ENCODE measurements at regions not wholly inside any gene's neighbourhood (a gene's known extent, or its start where the extent isn't known, plus 50 kb on each side); places are given as distances from the start of the nearest gene placed in this dataset.

DNA sequence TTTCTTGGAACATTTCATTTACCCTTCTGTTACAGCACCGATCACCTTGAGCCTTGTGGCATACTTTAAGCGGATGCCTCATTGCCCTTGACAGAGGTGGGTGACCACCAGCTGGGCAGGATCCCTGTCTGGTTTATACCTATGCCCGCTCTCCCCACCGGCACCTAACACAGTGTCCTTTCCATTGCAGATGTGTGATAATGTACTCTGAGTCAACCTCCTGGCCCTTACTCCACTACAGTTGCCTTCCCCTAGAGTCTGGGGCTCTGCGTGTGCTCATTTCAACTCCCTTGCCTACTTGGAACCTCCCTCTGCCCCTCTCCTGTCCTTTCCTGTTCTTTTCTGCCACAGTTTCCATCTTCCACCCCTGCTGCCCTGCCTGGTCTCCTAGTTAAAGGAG is 60.2 kb upstream of the MED13 start:
- H4K20me1 ChIP-seq (replicated peaks; ENCODE audit: insufficient read depth), result no peaks in the 10 kb centered on the region
- no peaks in the 10 kb centered on the region for H3K27me3 Mint-ChIP-seq (ENCODE audit: insufficient read depth, low read depth, poor library complexity)
- H3K4me1 ChIP-seq (ENCODE audit: insufficient read depth), result no peaks in the 10 kb centered on the region
- no peaks in the 10 kb centered on the region for H3K79me2 ChIP-seq (replicated peaks; ENCODE audit: insufficient read depth)
- H2AFZ ChIP-seq, result no peak overlapping the region
- H3K27ac ChIP-seq (ENCODE audit: low read depth), result no peak overlapping the region
- peaks cover 3% of the 10 kb centered on the region; the same call in 1 of the 3 replicates for H3K4me1 Mint-ChIP-seq
- TF ChIP-seq, protein P1, sequence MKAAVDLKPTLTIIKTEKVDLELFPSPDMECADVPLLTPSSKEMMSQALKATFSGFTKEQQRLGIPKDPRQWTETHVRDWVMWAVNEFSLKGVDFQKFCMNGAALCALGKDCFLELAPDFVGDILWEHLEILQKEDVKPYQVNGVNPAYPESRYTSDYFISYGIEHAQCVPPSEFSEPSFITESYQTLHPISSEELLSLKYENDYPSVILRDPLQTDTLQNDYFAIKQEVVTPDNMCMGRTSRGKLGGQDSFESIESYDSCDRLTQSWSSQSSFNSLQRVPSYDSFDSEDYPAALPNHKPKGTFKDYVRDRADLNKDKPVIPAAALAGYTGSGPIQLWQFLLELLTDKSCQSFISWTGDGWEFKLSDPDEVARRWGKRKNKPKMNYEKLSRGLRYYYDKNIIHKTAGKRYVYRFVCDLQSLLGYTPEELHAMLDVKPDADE (IDR thresholded peaks at IDR 0.05), result no peak
- no peak for TF ChIP-seq EZH2 (IDR thresholded peaks at IDR 0.05; ENCODE audit: low read depth, unreplicated experiment)
- TF ChIP-seq ZNF114 (CRISPR knock-in tag; IDR thresholded peaks at IDR 0.05), result no peak
- TF ChIP-seq, protein P2, sequence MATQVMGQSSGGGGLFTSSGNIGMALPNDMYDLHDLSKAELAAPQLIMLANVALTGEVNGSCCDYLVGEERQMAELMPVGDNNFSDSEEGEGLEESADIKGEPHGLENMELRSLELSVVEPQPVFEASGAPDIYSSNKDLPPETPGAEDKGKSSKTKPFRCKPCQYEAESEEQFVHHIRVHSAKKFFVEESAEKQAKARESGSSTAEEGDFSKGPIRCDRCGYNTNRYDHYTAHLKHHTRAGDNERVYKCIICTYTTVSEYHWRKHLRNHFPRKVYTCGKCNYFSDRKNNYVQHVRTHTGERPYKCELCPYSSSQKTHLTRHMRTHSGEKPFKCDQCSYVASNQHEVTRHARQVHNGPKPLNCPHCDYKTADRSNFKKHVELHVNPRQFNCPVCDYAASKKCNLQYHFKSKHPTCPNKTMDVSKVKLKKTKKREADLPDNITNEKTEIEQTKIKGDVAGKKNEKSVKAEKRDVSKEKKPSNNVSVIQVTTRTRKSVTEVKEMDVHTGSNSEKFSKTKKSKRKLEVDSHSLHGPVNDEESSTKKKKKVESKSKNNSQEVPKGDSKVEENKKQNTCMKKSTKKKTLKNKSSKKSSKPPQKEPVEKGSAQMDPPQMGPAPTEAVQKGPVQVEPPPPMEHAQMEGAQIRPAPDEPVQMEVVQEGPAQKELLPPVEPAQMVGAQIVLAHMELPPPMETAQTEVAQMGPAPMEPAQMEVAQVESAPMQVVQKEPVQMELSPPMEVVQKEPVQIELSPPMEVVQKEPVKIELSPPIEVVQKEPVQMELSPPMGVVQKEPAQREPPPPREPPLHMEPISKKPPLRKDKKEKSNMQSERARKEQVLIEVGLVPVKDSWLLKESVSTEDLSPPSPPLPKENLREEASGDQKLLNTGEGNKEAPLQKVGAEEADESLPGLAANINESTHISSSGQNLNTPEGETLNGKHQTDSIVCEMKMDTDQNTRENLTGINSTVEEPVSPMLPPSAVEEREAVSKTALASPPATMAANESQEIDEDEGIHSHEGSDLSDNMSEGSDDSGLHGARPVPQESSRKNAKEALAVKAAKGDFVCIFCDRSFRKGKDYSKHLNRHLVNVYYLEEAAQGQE (IDR thresholded peaks at IDR 0.05; ENCODE audit: unreplicated experiment), result no peak
- TF ChIP-seq NANOG (IDR thresholded peaks at IDR 0.05; ENCODE audit: borderline replicate concordance), result no peak
- TF ChIP-seq ZNF331 (CRISPR knock-in tag; IDR thresholded peaks at IDR 0.05; ENCODE audit: low read depth), result no peak
- no peak for TF ChIP-seq EZH2phosphoT487 (IDR thresholded peaks at IDR 0.05; ENCODE audit: unreplicated experiment)
- TF ChIP-seq, protein P3, sequence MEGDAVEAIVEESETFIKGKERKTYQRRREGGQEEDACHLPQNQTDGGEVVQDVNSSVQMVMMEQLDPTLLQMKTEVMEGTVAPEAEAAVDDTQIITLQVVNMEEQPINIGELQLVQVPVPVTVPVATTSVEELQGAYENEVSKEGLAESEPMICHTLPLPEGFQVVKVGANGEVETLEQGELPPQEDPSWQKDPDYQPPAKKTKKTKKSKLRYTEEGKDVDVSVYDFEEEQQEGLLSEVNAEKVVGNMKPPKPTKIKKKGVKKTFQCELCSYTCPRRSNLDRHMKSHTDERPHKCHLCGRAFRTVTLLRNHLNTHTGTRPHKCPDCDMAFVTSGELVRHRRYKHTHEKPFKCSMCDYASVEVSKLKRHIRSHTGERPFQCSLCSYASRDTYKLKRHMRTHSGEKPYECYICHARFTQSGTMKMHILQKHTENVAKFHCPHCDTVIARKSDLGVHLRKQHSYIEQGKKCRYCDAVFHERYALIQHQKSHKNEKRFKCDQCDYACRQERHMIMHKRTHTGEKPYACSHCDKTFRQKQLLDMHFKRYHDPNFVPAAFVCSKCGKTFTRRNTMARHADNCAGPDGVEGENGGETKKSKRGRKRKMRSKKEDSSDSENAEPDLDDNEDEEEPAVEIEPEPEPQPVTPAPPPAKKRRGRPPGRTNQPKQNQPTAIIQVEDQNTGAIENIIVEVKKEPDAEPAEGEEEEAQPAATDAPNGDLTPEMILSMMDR (conservative IDR thresholded peaks at IDR 0.05; ENCODE audit: low read depth in 2 of 2), result no peak
- no peak for TF ChIP-seq CREB1 (CRISPR knock-in tag; IDR thresholded peaks at IDR 0.05; ENCODE audit: low read depth)
- no peak for TF ChIP-seq JUNB (IDR thresholded peaks at IDR 0.05; ENCODE audit: unreplicated experiment)
- no peak for TF ChIP-seq ZNF462 (CRISPR knock-in tag; IDR thresholded peaks at IDR 0.05)
- TF ChIP-seq POLR2AphosphoS5 (IDR thresholded peaks at IDR 0.05; ENCODE audit: low read depth), result no peak
- no peak for TF ChIP-seq STAT1 (IDR thresholded peaks at IDR 0.05; ENCODE audit: unreplicated experiment)
- H3K27ac Mint-ChIP-seq, result no peak overlapping the region
- H3K4me3 ChIP-seq, result no peak overlapping the region
- no peaks in the 10 kb centered on the region for H3K9me3 Mint-ChIP-seq
- DNase-seq (ENCODE audit: low spot score) (no peak), ATAC-seq (no peak)
- no peak overlapping the region for H3K4me3 Mint-ChIP-seq
- no peaks in the 10 kb centered on the region for H3F3A ChIP-seq (replicated peaks; ENCODE audit: low read depth)
- H3K4me2 ChIP-seq, result no peak overlapping the region
- H3K27me3 ChIP-seq (ENCODE audit: insufficient read depth), result no peaks in the 10 kb centered on the region
- no peaks in the 10 kb centered on the region for H3K9me2 ChIP-seq (ENCODE audit: insufficient read depth)
- no peaks in the 10 kb centered on the region for H3K36me3 Mint-ChIP-seq (ENCODE audit: low read depth)
- no peaks in the 10 kb centered on the region for H3K36me3 ChIP-seq (ENCODE audit: insufficient read depth)
